Keratinocyte (primary cell): ENCODE measurements at regions not wholly inside any gene's neighbourhood (a gene's known extent, or its start where the extent isn't known, plus 50 kb on each side); places are given as distances from the start of the nearest gene placed in this dataset.
A peak's percentile ranks its signal among the peaks of the same experiment; 100 is the strongest.

Source experiments
- DNase-seq: peaks from one replicate; pipeline ENCODE4 v3.0.0-alpha.2; 2011; ENCODE audit warnings: low read depth, missing footprints, low spot score
- FAIRE-seq: peaks from 2 replicates; lab custom pipeline; 2011; peaks lifted over from hg19 to GRCh38; lab: Jason Lieb, UNC
- H2AFZ ChIP-seq: 2 replicates; pipeline ENCODE4 v1.6.0; 2012; ENCODE audit warnings: low read length, control low read depth, inconsistent platforms; ENCODE audit not compliant: control insufficient read depth
- H3K27ac ChIP-seq: 2 replicates; pipeline ENCODE4 v1.5.1; 2011; ENCODE audit warnings: low read length; ENCODE audit not compliant: control insufficient read depth, insufficient read depth
- H3K27me3 ChIP-seq: 3 replicates; pipeline ENCODE4 v1.6.0; 2011; ENCODE audit warnings: low read length; ENCODE audit not compliant: control insufficient read depth, insufficient read depth; ENCODE audit errors: extremely low read depth
- H3K36me3 ChIP-seq, 2 experiments: 2 replicates in 1 of 2; 3 replicates in 1 of 2; pipeline ENCODE4 v1.5.1; 2011; ENCODE audit warnings: low read length in 2 of 2, mild to moderate bottlenecking in 1 of 2; ENCODE audit not compliant: control insufficient read depth in 2 of 2, insufficient read depth in 2 of 2; ENCODE audit errors: extremely low read depth in 1 of 2
- H3K4me1 ChIP-seq: 3 replicates; pipeline ENCODE4 v1.5.1; 2011; ENCODE audit warnings: low read length; ENCODE audit not compliant: control insufficient read depth, insufficient read depth; ENCODE audit errors: extremely low read depth
- H3K4me2 ChIP-seq: 3 replicates; pipeline ENCODE4 v1.6.0; 2011; ENCODE audit warnings: low read depth, low read length; ENCODE audit not compliant: control insufficient read depth, insufficient read depth; ENCODE audit errors: extremely low read depth
- H3K4me3 ChIP-seq, 3 experiments: fragments of 200-600 bp in 1 of 3; sonication (generic) in 1 of 3; 2 replicates in 2 of 3; 3 replicates in 1 of 3; pipeline ENCODE4 v1.5.1; 2011 to 2016; ENCODE audit warnings: low read length in 3 of 3, mild to moderate bottlenecking in 3 of 3, control low read depth in 2 of 3, inconsistent platforms in 1 of 3, low read depth in 1 of 3, mixed read lengths in 1 of 3, mixed run types in 1 of 3, moderate library complexity in 1 of 3; ENCODE audit not compliant: control insufficient read depth in 2 of 3, insufficient read depth in 2 of 3; ENCODE audit errors: extremely low read depth in 1 of 3
- H3K79me2 ChIP-seq: 2 replicates; pipeline ENCODE4 v1.6.0; 2012; ENCODE audit warnings: low read length; ENCODE audit not compliant: control insufficient read depth, insufficient read depth
- H3K9ac ChIP-seq: 3 replicates; pipeline ENCODE4 v1.6.0; 2011; ENCODE audit warnings: low read length; ENCODE audit not compliant: control insufficient read depth, insufficient read depth; ENCODE audit errors: extremely low read depth
- H3K9me1 ChIP-seq: 3 replicates; pipeline ENCODE4 v1.6.0; 2011; ENCODE audit warnings: low read length; ENCODE audit not compliant: control insufficient read depth, insufficient read depth; ENCODE audit errors: extremely low read depth
- H3K9me3 ChIP-seq: 2 replicates; pipeline ENCODE4 v1.5.1; 2012; ENCODE audit warnings: low read depth, low read length; ENCODE audit not compliant: control insufficient read depth
- H4K20me1 ChIP-seq: 3 replicates; pipeline ENCODE4 v1.6.0; 2011; ENCODE audit warnings: low read length; ENCODE audit not compliant: control insufficient read depth, insufficient read depth; ENCODE audit errors: extremely low read depth
- CTCF ChIP-seq, 3 experiments: IDR thresholded peaks in 1 of 3; conservative IDR thresholded peaks in 1 of 3; optimal IDR thresholded peaks in 1 of 3; 2 replicates in 2 of 3; 3 replicates in 1 of 3; pipeline versions ENCODE3 to v1.5.1; 2011; ENCODE audit warnings: low read length in 3 of 3, mild to moderate bottlenecking in 3 of 3, moderate library complexity in 2 of 3, control low read depth in 1 of 3, inconsistent platforms in 1 of 3; ENCODE audit not compliant: insufficient read depth in 2 of 3; ENCODE audit errors: extremely low read depth in 1 of 3
- EZH2 ChIP-seq: IDR thresholded peaks from one replicate; pipeline ENCODE4 v1.6.1; 2012; ENCODE audit warnings: inconsistent platforms, mild to moderate bottlenecking, low read length, moderate library complexity
- dilution Hi-C: fragments of 300-500 bp; cut with MboI; formaldehyde crosslinking; loops from one replicate; pipeline ENCODE4 v1.7.0; 2020; ENCODE audit warnings: low sequenced_read_pairs; ENCODE audit not compliant: extremely low pct_ligation_motif_present

GRCh38 chr18:60235164-60235563, 137.4 kb downstream of the MC4R start:
- no peak overlapping the region for H2AFZ ChIP-seq
- no peaks in the 10 kb centered on the region for H3K9me1 ChIP-seq
- H3K9me3 ChIP-seq = no peaks in the 10 kb centered on the region
- no peak for DNase-seq
- H3K27ac ChIP-seq = no peak overlapping the region
- TF ChIP-seq EZH2 (no peak), CTCF (optimal IDR thresholded peaks at IDR 0.05 in 1 of 3, IDR thresholded peaks at IDR 0.05 in 1 of 3, conservative IDR thresholded peaks at IDR 0.05 in 1 of 3; ENCODE audit: extremely low read depth in 1 of 3, insufficient read depth in 2 of 3, low read length in 3 of 3) (no peak)
- no peaks in the 10 kb centered on the region for H3K36me3 ChIP-seq
- H3K4me2 ChIP-seq = no peak overlapping the region
- H3K79me2 ChIP-seq = no peaks in the 10 kb centered on the region
- H3K27me3 ChIP-seq = no peaks in the 10 kb centered on the region
- no peaks in the 10 kb centered on the region for H4K20me1 ChIP-seq
- dilution Hi-C loops = no loop called here
- H3K4me1 ChIP-seq = peaks cover 8% of the 10 kb centered on the region
- no peak for FAIRE-seq
- no peak overlapping the region for H3K9ac ChIP-seq
- no peak overlapping the region for H3K4me3 ChIP-seq

- no peaks in the 10 kb centered on the region for H3K9me3 ChIP-seq
- no peak overlapping the region for H2AFZ ChIP-seq
- H3K4me3 ChIP-seq = no peak overlapping the region
- H3K4me1 ChIP-seq = peaks cover 8% of the 10 kb centered on the region
- no peaks in the 10 kb centered on the region for H3K27me3 ChIP-seq
- TF ChIP-seq EZH2 (no peak), CTCF (optimal IDR thresholded peaks at IDR 0.05 in 1 of 3, IDR thresholded peaks at IDR 0.05 in 1 of 3, conservative IDR thresholded peaks at IDR 0.05 in 1 of 3; ENCODE audit: extremely low read depth in 1 of 3, insufficient read depth in 2 of 3, low read length in 3 of 3) (no peak)
- no peaks in the 10 kb centered on the region for H4K20me1 ChIP-seq
- no peak overlapping the region for H3K9ac ChIP-seq
- H3K9me1 ChIP-seq = no peaks in the 10 kb centered on the region
- dilution Hi-C loops = no loop called here
- peak overlapping the region; percentile 19 for H3K4me2 ChIP-seq
- DNase-seq = peak; percentile 72
- H3K36me3 ChIP-seq = no peaks in the 10 kb centered on the region
- no peaks in the 10 kb centered on the region for H3K79me2 ChIP-seq
- FAIRE-seq = peak; percentile 91
- peak overlapping the region; percentile 34 for H3K27ac ChIP-seq
Measured at GRCh38 chr18:60232541-60232940, 140.0 kb downstream of the MC4R start.
